ENCODE measurements at regions not wholly inside any gene's neighbourhood (a gene's known extent, or its start where the extent isn't known, plus 50 kb on each side); places are given as distances from the start of the nearest gene placed in this dataset.

DNA sequence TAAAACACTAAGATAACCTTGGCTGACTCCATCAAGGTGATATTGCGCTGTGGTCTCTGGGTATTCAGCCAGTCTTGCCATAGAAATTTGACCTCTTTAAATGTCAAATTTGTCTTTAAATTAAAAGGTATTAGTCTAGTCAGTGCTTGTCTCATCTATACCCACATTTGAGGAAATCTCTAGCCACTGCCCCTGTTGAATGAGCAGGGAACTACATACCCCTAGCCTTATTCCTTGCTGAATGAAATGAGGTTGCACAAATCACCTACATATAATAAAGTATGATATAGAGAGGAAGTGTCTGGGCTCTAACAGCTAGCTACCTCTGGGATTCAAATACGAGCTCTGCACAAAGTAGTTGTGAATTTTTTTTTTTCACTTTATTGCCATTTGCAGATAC is 256.8 kb downstream of the C12orf50 start:
- TF ChIP-seq, protein P1, sequence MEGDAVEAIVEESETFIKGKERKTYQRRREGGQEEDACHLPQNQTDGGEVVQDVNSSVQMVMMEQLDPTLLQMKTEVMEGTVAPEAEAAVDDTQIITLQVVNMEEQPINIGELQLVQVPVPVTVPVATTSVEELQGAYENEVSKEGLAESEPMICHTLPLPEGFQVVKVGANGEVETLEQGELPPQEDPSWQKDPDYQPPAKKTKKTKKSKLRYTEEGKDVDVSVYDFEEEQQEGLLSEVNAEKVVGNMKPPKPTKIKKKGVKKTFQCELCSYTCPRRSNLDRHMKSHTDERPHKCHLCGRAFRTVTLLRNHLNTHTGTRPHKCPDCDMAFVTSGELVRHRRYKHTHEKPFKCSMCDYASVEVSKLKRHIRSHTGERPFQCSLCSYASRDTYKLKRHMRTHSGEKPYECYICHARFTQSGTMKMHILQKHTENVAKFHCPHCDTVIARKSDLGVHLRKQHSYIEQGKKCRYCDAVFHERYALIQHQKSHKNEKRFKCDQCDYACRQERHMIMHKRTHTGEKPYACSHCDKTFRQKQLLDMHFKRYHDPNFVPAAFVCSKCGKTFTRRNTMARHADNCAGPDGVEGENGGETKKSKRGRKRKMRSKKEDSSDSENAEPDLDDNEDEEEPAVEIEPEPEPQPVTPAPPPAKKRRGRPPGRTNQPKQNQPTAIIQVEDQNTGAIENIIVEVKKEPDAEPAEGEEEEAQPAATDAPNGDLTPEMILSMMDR (IDR thresholded peaks at IDR 0.05 in 8 of 11, conservative IDR thresholded peaks at IDR 0.05 in 3 of 11): no peak
- no peak for TF ChIP-seq POLR2A (IDR thresholded peaks at IDR 0.05)
